Naive B cell (primary cell): ENCODE measurements at regions not wholly inside any gene's neighbourhood (a gene's known extent, or its start where the extent isn't known, plus 50 kb on each side); places are given as distances from the start of the nearest gene placed in this dataset.

Experiments used
- ATAC-seq, 2 donors: fragments of 150-1000 bp; cut with Tn5 transposase; 2 replicates each; pipeline ENCODE4 v1.10.0; 2021; ENCODE audit warnings: low read depth in 2 of 2, mild to moderate bottlenecking in 2 of 2, moderate library complexity in 2 of 2
- DNase-seq: peaks from one replicate; pipeline ENCODE4 v3.0.0; 2022
- H3K27ac Mint-ChIP-seq, 6 donors: one replicate each; pipeline ENCODE4 v1.8.0; 2020 to 2022; ENCODE audit warnings: mild to moderate bottlenecking in 6 of 6, mixed read lengths in 6 of 6, moderate library complexity in 5 of 6, inconsistent platforms in 2 of 6
- H3K27me3 Mint-ChIP-seq, 3 donors: one replicate each; pipeline ENCODE4 v1.8.0; 2021 to 2022; ENCODE audit warnings: mixed read lengths in 3 of 3, mild to moderate bottlenecking in 1 of 3
- H3K36me3 Mint-ChIP-seq, 2 donors: one replicate each; pipeline ENCODE4 v1.8.0; 2020 to 2022; ENCODE audit warnings: mixed read lengths in 2 of 2, inconsistent platforms in 1 of 2, mild to moderate bottlenecking in 1 of 2
- H3K4me1 Mint-ChIP-seq, 3 donors: one replicate each; pipeline ENCODE4 v1.8.0; 2020 to 2022; ENCODE audit warnings: mixed read lengths in 3 of 3, inconsistent platforms in 1 of 3, mild to moderate bottlenecking in 1 of 3, moderate library complexity in 1 of 3
- H3K4me3 Mint-ChIP-seq, 8 donors: one replicate each; pipeline ENCODE4 v1.8.0; 2020 to 2022; ENCODE audit warnings: mild to moderate bottlenecking in 8 of 8, mixed read lengths in 8 of 8, moderate library complexity in 8 of 8, inconsistent platforms in 2 of 8
- H3K9me3 Mint-ChIP-seq, 7 donors: one replicate each; pipeline ENCODE4 v1.8.0; 2020 to 2022; ENCODE audit warnings: mixed read lengths in 7 of 7, mild to moderate bottlenecking in 5 of 7, inconsistent platforms in 2 of 7, moderate library complexity in 1 of 7

DNA sequence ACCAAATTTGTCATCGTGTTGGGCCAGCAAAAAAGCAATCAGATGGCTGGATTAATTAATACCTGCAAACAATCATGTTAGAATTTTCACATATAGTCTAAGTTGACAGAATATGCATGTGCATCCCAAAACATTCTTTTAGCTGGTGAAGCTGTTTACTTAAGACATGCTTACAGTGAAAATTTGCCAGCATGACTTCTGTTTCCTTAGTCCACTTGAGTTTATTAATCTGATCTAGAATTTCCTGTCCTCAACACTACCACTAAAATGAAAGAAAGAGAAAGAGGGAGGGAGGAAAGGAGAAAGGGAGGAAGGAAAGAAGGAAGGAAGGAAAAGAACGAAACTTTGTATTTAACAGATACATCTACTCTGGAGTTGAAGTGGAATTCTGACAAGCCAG is 2109.9 kb upstream of the PIK3C3 start:
- H3K36me3 Mint-ChIP-seq: no peaks in the 10 kb centered on the region
- H3K27me3 Mint-ChIP-seq: peaks cover 0 to 20% (median 16%) of the 10 kb centered on the region in 3 donors
- DNase-seq (no peak), ATAC-seq (no peak)
- peaks cover 0 to 6% (median 0%) of the 10 kb centered on the region in 7 donors for H3K9me3 Mint-ChIP-seq
- peaks cover 4% of the 10 kb centered on the region in 3 donors for H3K4me1 Mint-ChIP-seq
- no peak overlapping the region for H3K4me3 Mint-ChIP-seq
- H3K27ac Mint-ChIP-seq: no peak overlapping the region

DNA sequence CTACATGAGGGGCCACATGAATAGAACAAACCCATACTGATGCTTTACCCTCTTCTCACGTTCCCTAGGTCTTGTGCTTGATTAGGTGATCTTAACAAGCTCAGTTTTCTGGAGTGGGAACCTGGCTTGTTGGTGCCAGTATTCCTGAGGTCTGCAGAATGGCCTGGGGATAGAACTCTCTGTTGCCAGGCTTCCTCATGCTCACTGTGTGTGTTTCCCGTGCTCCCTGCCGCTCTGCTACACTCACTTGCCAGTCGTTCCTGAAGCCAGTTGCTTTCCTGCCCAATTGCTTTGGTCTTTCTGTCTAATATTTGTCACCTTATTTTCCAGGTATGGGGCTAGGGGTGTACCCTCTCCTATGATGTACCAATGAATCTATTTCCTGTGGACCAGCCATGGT is 2111.5 kb upstream of the PIK3C3 start:
- no peaks in the 10 kb centered on the region for H3K36me3 Mint-ChIP-seq
- H3K4me3 Mint-ChIP-seq: no peak overlapping the region
- no peak for DNase-seq
- ATAC-seq: no peak
- H3K27me3 Mint-ChIP-seq: peaks cover 6 to 25% (median 16%) of the 10 kb centered on the region in 3 donors
- peaks cover 4% of the 10 kb centered on the region in 3 donors for H3K4me1 Mint-ChIP-seq
- H3K9me3 Mint-ChIP-seq: peaks cover 0 to 6% (median 2%) of the 10 kb centered on the region in 7 donors
- no peak overlapping the region for H3K27ac Mint-ChIP-seq

DNA sequence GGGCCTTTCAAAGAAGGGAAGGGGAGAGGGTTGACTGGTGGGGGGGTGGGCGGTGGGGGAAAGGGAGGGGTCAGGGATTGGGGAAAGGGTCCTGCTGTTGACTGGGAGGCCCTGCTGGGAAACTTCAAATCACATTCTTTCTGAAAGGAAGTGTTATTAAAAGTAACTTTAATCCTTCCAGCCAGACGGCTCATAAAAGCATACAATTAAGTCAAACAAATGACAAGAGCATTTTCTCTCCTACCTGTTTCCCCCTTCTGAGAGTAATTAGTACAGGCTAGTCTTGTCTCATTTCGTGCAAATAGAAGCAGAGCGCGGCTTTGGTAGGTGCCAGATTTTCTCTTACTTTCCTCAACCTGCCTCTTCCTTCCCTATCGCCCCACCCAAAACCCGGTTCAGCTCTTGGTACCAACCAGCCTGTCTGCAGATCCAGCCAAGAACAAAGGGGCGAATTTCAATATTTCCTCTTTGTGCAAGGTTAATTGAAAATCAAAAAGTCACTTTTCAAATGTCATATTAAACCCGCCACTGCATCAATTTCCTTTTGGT is 2112.6 kb upstream of the PIK3C3 start:
- H3K27ac Mint-ChIP-seq: no peak overlapping the region
- no peak for ATAC-seq
- H3K27me3 Mint-ChIP-seq: peaks cover 6 to 25% (median 16%) of the 10 kb centered on the region in 3 donors
- H3K9me3 Mint-ChIP-seq: peaks cover 0 to 6% (median 2%) of the 10 kb centered on the region in 7 donors
- no peaks in the 10 kb centered on the region for H3K36me3 Mint-ChIP-seq
- no peak overlapping the region for H3K4me3 Mint-ChIP-seq
- peaks cover 4% of the 10 kb centered on the region in 3 donors for H3K4me1 Mint-ChIP-seq
- no peak for DNase-seq

DNA sequence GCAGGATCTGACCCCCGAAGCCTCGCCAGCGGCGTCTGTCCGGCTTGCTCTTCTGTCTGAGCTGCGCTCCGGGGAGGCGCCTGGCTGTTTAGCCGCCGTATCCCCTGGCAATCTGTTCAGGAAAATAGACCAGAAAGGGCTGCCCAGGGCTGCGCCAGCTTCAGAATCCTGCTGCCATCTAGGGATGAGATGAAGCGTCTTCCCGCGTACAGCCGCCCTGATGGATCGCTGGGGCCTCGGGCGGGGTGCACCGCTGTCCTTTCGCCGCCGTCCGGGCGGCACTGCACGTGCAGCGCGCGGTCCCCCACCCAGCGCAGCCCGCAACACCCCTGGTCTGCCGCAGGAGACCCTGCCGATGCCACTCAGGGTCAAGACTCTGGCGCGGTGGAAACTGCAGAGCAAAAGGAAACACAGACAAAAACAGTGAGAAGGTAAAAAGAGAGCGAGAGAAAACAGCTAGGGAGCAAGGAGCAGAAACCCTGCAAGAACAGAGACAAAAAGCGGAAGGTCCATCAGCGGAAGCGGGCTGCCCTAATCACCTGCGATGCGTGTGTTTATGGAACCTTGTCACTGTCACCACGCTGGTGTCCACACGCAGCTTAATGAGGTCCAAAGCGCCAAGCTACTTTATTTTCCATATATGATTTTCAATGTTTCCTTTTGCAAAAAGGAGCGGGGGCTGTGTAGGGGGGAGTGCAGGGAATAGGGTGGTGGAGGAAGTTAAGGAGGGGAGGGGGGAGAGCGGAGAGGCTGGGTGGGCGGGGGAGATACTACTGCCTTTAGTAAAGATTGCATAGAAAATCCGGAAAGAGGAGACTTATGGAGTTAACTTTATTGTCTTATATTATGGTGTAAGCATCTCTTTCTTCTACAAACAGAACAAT is 2113.3 kb upstream of the PIK3C3 start:
- Mint-ChIP-seq H3K4me3 (peak overlapping the region in 2 of 8 donors; percentile 47 to 57), H3K4me1 (peaks cover 4% of the 10 kb centered on the region in 3 donors), H3K27ac (no peak overlapping the region), H3K9me3 (peaks cover 0 to 7% (median 2%) of the 10 kb centered on the region in 7 donors), H3K36me3 (no peaks in the 10 kb centered on the region), H3K27me3 (peaks cover 6 to 25% (median 16%) of the 10 kb centered on the region in 3 donors)
- DNase-seq (no peak), ATAC-seq (no peak)

DNA sequence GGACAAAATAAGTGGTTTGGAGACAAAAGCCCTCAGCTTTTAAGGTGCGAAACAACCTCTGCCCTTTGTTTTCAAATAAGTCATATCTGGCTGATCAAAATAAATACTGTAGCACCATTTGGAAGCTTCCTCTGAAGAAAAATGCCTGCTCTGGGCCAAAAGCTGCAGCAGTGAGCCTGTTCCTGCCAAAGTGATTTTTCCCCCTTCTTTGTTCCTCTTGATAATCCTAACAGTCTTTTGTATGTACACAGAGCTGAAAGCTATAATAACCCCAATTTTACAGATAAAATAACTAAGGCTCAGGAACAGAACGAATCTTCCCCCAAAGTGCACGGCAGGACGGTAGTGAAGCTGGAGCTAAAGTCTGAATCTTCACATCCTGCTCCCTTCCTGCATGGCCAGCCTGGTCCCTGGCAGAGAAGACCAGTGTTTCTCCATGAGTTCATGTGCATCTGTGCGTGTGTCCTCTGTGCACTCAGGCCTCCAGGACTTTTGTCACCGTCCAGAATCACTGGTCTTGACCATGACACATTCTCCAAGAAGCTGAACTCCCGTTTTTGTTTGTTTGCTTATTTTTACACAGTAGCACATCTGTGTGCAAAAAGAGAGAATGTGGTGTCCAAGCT is 2114.1 kb upstream of the PIK3C3 start:
- Mint-ChIP-seq H3K4me1 (peaks cover 4% of the 10 kb centered on the region in 3 donors), H3K9me3 (peaks cover 0 to 7% (median 2%) of the 10 kb centered on the region in 7 donors), H3K36me3 (no peaks in the 10 kb centered on the region), H3K27ac (no peak overlapping the region), H3K27me3 (peaks cover 6 to 25% (median 16%) of the 10 kb centered on the region in 3 donors), H3K4me3 (no peak overlapping the region)
- ATAC-seq: no peak
- no peak for DNase-seq

DNA sequence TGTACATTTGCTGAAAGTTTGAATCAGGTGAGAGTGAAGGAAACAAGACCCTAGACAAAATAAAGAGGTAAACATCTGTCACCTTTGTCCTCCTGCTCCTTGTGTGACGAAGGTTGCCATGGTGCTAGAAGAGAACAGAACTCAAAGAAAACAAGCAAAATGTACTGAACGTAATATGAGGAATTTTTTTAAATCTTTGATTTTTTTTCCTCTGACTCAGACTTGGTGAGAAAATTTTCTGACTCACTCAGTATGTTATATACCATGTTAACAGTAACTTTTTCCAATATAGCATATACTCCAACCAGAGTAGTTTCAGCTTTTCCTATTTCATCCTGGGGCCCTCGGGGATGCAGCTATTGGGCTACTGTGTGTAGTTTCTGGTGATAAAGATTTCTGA is 2114.6 kb upstream of the PIK3C3 start:
- ATAC-seq: no peak
- H3K36me3 Mint-ChIP-seq: no peaks in the 10 kb centered on the region
- no peak for DNase-seq
- peaks cover 0 to 7% (median 2%) of the 10 kb centered on the region in 7 donors for H3K9me3 Mint-ChIP-seq
- no peak overlapping the region for H3K27ac Mint-ChIP-seq
- peaks cover 6 to 25% (median 16%) of the 10 kb centered on the region in 3 donors for H3K27me3 Mint-ChIP-seq
- H3K4me3 Mint-ChIP-seq: no peak overlapping the region
- H3K4me1 Mint-ChIP-seq: peaks cover 4% of the 10 kb centered on the region in 3 donors

DNA sequence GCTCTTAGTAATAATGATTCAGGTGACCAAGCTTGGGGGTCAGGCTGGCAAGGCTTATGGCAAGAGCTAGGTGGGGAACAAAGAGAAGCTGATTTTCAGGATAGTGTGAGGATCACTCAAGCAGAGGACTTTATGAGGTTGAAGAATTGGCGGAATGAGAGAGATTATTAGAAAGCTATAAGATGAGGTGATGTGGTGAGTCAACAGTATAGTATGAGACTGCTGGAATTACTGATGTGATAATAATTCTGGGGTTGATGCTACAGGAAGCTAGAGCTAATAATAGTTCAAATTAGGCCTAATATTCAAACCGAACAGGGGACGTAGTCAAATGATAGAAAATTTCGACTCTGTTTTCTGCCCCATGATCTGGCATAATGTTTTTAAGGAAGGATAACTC is 2115.3 kb upstream of the PIK3C3 start:
- Mint-ChIP-seq H3K36me3 (no peaks in the 10 kb centered on the region), H3K27me3 (peaks cover 6 to 25% (median 16%) of the 10 kb centered on the region in 3 donors), H3K4me3 (no peak overlapping the region), H3K27ac (no peak overlapping the region), H3K4me1 (peaks cover 4% of the 10 kb centered on the region in 3 donors), H3K9me3 (peaks cover 0 to 7% (median 2%) of the 10 kb centered on the region in 7 donors)
- no peak for DNase-seq
- no peak for ATAC-seq

DNA sequence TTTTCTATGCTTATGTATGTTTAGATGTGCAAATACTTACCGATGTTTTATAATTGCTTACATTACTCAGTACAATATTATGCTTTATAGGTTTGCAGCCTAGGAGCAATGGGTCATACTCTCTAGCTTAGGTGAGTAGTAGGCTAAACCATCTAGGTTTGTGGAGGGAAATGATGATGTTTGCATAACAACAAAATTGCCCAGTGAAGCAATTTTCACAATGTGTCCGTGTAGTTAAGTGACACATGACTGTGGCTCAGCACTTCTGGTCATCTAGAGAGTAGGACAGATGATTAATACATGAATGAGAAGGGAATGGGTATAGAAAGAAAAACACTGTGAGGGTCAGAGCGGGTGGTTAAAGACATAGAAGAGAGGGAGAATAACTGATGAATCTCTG is 2116.2 kb upstream of the PIK3C3 start:
- DNase-seq: no peak
- no peak overlapping the region for H3K27ac Mint-ChIP-seq
- H3K36me3 Mint-ChIP-seq: no peaks in the 10 kb centered on the region
- peaks cover 0 to 7% (median 2%) of the 10 kb centered on the region in 7 donors for H3K9me3 Mint-ChIP-seq
- no peak for ATAC-seq
- peaks cover 4% of the 10 kb centered on the region in 3 donors for H3K4me1 Mint-ChIP-seq
- peaks cover 6 to 23% (median 14%) of the 10 kb centered on the region in 3 donors for H3K27me3 Mint-ChIP-seq
- no peak overlapping the region for H3K4me3 Mint-ChIP-seq

DNA sequence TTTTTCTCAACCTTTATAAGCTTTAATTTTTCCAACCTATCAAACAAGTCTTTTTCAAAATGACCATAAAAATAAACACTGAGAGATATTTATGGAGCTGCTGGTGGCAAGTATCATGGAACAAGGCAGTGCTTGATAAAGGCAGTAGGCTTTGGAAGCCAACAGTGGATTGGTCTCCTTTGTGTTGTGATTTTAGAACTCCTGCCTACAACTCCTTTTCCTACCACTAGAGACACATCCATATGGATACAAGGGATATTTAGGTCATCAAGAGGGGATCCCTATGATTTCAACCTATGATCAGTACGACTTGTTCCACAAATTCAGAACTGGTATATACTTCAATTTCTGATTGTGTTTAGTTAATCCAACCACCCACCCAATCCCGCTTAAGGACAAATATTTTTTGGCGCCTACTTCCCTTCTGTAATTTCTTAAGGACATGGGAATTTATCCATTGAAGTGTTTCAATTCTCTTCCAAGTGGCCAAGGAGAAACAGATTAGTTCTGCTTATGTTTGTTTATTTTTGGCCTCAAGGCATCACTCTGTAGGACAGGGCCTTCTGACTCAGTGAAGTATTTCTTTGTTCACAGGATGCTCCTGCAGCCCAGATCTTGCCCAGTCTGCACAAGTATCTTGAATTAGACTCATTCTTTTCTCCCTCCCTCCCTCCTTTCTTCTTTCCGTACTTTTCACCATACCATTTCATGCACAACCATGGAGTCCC is 2119.6 kb upstream of the PIK3C3 start:
- H3K4me3 Mint-ChIP-seq: no peak overlapping the region
- H3K27me3 Mint-ChIP-seq: peaks cover 0 to 6% (median 5%) of the 10 kb centered on the region in 3 donors
- H3K4me1 Mint-ChIP-seq: no peaks in the 10 kb centered on the region
- H3K9me3 Mint-ChIP-seq: peaks cover 0 to 9% (median 2%) of the 10 kb centered on the region in 7 donors
- DNase-seq (no peak), ATAC-seq (no peak)
- no peak overlapping the region for H3K27ac Mint-ChIP-seq
- H3K36me3 Mint-ChIP-seq: no peaks in the 10 kb centered on the region

DNA sequence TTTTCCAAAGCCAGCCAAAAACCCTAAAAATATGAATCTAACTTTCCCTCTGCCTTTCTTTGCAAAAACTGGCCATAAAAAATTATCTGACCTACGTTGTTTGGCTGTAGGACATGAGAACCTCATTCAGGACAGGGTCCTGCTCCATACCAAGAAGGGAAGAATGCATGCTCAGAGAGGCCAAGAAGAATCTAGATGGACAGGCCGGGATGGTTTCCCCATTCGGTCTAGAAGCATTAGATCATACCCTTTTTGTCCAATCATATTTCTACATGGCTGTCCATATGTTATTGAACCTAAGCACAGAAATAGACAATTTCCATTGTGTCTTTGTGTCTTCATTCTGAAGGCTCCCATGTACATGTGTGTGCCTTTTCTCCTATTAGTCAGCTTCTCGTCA is 2120.4 kb upstream of the PIK3C3 start:
- no peak for DNase-seq
- no peaks in the 10 kb centered on the region for H3K36me3 Mint-ChIP-seq
- ATAC-seq: no peak
- no peaks in the 10 kb centered on the region for H3K4me1 Mint-ChIP-seq
- H3K27me3 Mint-ChIP-seq: peaks cover 0 to 2% (median 2%) of the 10 kb centered on the region in 3 donors
- H3K4me3 Mint-ChIP-seq: no peak overlapping the region
- H3K27ac Mint-ChIP-seq: no peak overlapping the region
- peaks cover 0 to 15% (median under 1%) of the 10 kb centered on the region in 7 donors for H3K9me3 Mint-ChIP-seq

DNA sequence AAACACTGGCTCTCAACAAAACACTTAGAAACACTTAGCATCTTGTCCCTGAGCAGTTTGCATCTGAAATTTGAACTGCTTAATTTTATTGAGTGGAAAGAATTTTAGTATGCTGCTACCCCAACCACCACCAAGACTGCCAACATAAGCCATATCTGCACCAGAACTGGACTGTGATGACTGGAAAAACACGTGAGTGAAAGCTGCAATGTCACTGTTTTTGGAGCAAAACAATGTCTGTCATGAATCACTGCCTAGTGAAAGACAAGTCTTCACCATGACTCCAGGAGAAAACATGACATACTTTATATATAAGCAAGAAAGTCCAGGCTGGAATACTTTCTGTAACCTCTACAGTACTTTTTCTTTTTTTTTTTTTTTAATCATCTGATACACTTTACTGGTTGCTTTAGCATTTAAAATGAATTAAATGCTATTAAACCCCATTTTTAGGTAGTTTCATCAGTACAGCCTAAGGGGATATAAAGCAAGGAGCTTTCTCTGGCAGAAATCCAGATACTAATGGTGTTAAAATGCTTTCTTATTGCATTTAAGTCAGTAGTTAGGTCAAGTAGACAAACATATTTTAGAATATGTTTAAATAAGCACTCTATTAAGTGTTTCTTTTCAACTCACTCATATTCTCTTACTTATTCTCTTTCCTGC is 2129.4 kb upstream of the PIK3C3 start:
- no peaks in the 10 kb centered on the region for H3K27me3 Mint-ChIP-seq
- peaks cover 0 to 22% (median 0%) of the 10 kb centered on the region in 7 donors for H3K9me3 Mint-ChIP-seq
- H3K27ac Mint-ChIP-seq: no peak overlapping the region
- no peaks in the 10 kb centered on the region for H3K4me1 Mint-ChIP-seq
- no peak for DNase-seq
- H3K36me3 Mint-ChIP-seq: no peaks in the 10 kb centered on the region
- ATAC-seq: no peak
- H3K4me3 Mint-ChIP-seq: no peak overlapping the region

DNA sequence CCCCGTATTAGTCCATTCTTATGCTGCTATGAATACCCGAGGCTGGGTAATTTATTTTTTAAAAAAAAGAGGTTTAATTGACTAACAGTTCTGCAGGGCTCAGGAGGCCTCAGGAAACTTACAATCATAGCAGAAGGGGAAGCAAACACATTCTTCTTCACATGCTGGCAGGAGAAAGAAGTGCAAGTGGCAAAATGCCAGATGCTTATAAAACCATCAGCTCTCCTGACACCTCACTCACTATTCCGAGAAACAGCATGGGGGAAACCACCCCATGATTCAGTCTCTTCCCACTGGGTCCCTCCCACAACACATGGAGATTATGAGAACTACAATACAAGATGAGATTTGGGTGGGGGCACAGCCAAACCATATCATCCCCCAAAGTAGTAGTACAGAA is 2148.5 kb upstream of the PIK3C3 start:
- ATAC-seq: no peak

DNA sequence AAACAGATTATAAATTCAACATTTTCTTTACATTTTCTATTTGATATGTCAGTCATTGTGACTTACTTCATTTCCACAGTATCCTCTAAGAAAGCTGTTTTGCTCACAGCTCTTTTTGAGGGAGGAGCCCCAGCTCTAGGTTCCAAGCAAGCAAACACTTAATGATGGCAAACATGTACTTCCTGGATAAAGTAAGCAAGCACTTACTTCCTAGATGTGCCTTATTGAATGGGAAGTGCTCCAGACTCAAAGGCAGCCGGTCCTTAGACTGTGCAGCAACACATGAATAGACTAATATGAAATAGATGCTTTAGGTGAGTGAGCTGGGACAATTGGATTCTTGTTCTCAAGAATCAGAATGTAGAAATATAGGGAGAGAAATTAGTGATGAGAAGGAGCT is 2149.8 kb upstream of the PIK3C3 start:
- Mint-ChIP-seq H3K9me3 (peaks cover 0 to 9% (median under 1%) of the 10 kb centered on the region in 7 donors), H3K4me3 (no peak overlapping the region), H3K4me1 (peaks cover 0 to under 1% (median 0%) of the 10 kb centered on the region in 3 donors), H3K27ac (no peak overlapping the region), H3K36me3 (no peaks in the 10 kb centered on the region), H3K27me3 (no peaks in the 10 kb centered on the region)
- DNase-seq (no peak), ATAC-seq (no peak)

More for the DNA sequence above, 2148.5 kb upstream of the PIK3C3 start:
- H3K36me3 Mint-ChIP-seq: no peaks in the 10 kb centered on the region
- no peaks in the 10 kb centered on the region for H3K27me3 Mint-ChIP-seq
- no peaks in the 10 kb centered on the region for H3K4me1 Mint-ChIP-seq
- H3K9me3 Mint-ChIP-seq: peaks cover 0 to 6% (median 4%) of the 10 kb centered on the region in 7 donors
- H3K4me3 Mint-ChIP-seq: no peak overlapping the region
- DNase-seq: no peak
- no peak overlapping the region for H3K27ac Mint-ChIP-seq
